ENCODE measurements at regions not wholly inside any gene's neighbourhood (a gene's known extent, or its start where the extent isn't known, plus 50 kb on each side); places are given as distances from the start of the nearest gene placed in this dataset.
A peak's percentile ranks its signal among the peaks of the same experiment; 100 is the strongest.

GRCh38 chr1:48073798-48074530 lies 76.8 kb upstream of the TRABD2B start:
- Histone ChIP-seq H3K36me3 (ENCODE audit: control insufficient read depth in 2 of 2, insufficient read depth in 1 of 2, low read length in 2 of 2) (no peaks in the 10 kb centered on the region), H3K9me3 (ENCODE audit: control insufficient read depth, insufficient read depth, low read depth, low read length) (no peaks in the 10 kb centered on the region), H3K27ac (ENCODE audit: extremely low read depth, low read depth, low read length) (no peak overlapping the region), H3K4me3 (ENCODE audit: low read depth, low read length) (no peak overlapping the region), H3K4me1 (ENCODE audit: control insufficient read depth, insufficient read depth, low read length) (peaks cover 16% of the 10 kb centered on the region)
- ChIA-PET CTCF (interaction anchor here (0.7 to 3.8 kb wide), 3 partner anchors 13 to 347 kb away, joined by 3 to 24 read pairs (median 4); no protein-coding TSS in a partner anchor), POLR2A (no interaction called here)
- TF ChIP-seq ZNF114 (tag by site-specific recombination; IDR thresholded peaks at IDR 0.05), result no peak
- no peak for TF ChIP-seq ZNF140 (tag by site-specific recombination; IDR thresholded peaks at IDR 0.05)
- no peak for TF ChIP-seq GLIS1 (tag by site-specific recombination; IDR thresholded peaks at IDR 0.05)
- TF ChIP-seq WT1 (tag by site-specific recombination; IDR thresholded peaks at IDR 0.05), result no peak
- no peak for TF ChIP-seq SP7 (tag by site-specific recombination; IDR thresholded peaks at IDR 0.05)
- TF ChIP-seq BCL11A (tag by site-specific recombination; IDR thresholded peaks at IDR 0.05; ENCODE audit: low read depth), result no peak
- TF ChIP-seq KLF16 (tag by site-specific recombination; IDR thresholded peaks at IDR 0.05), result no peak
- no peak for TF ChIP-seq ZNF555 (tag by site-specific recombination; conservative IDR thresholded peaks at IDR 0.05)
- TF ChIP-seq ZBTB26 (tag by site-specific recombination; optimal IDR thresholded peaks at IDR 0.05), result no peak
- TF ChIP-seq ZNF423 (tag by site-specific recombination; IDR thresholded peaks at IDR 0.05), result no peak
- no peak for TF ChIP-seq ZEB2 (tag by site-specific recombination; IDR thresholded peaks at IDR 0.05)
- no peak for TF ChIP-seq EGR2 (tag by site-specific recombination; IDR thresholded peaks at IDR 0.05; ENCODE audit: low read depth)
- TF ChIP-seq ZBTB10 (tag by site-specific recombination; IDR thresholded peaks at IDR 0.05), result no peak

GRCh38 chr1:48071513-48071912 lies 74.3 kb upstream of the TRABD2B start:
- CTCF ChIA-PET, result interaction anchor here (1.2 to 3.8 kb wide), 2 partner anchors 10 to 12 kb away, joined by 3 to 24 read pairs; no protein-coding TSS in a partner anchor
- peaks cover 3% of the 10 kb centered on the region; the same call in 1 of the 2 replicates for H3K4me1 ChIP-seq (ENCODE audit: control insufficient read depth, insufficient read depth, low read length)
- no peaks in the 10 kb centered on the region for H3K9me3 ChIP-seq (ENCODE audit: control insufficient read depth, insufficient read depth, low read depth, low read length)
- no peaks in the 10 kb centered on the region for H3K36me3 ChIP-seq (ENCODE audit: control insufficient read depth in 2 of 2, insufficient read depth in 1 of 2, low read length in 2 of 2)
- peak; percentile 85 for TF ChIP-seq ZNF664 (tag by site-specific recombination; IDR thresholded peaks at IDR 0.05)
- no peak for TF ChIP-seq ZFHX2 (tag by site-specific recombination; conservative IDR thresholded peaks at IDR 0.05)
- TF ChIP-seq ZNF677 (tag by site-specific recombination; IDR thresholded peaks at IDR 0.05), result no peak
- TF ChIP-seq ZNF529 (tag by site-specific recombination; IDR thresholded peaks at IDR 0.05; ENCODE audit: insufficient replicate concordance), result no peak
- H3K4me3 ChIP-seq (ENCODE audit: low read depth, low read length), result no peak overlapping the region
- POLR2A ChIA-PET, result no interaction called here
- no peak overlapping the region for H3K27ac ChIP-seq (ENCODE audit: extremely low read depth, low read depth, low read length)

- ChIA-PET POLR2A (no interaction called here), CTCF (interaction anchor here (0.5 kb wide), 2 partner anchors 33 to 1072 kb away, joined by 3 read pairs; no protein-coding TSS in a partner anchor)
- no peak overlapping the region for H3K4me3 ChIP-seq (ENCODE audit: low read depth, low read length)
- H3K4me1 ChIP-seq (ENCODE audit: control insufficient read depth, insufficient read depth, low read length), result peaks cover 3% of the 10 kb centered on the region; the same call in 1 of the 2 replicates
- H3K27ac ChIP-seq (ENCODE audit: extremely low read depth, low read depth, low read length), result no peak overlapping the region
- H3K9me3 ChIP-seq (ENCODE audit: control insufficient read depth, insufficient read depth, low read depth, low read length), result no peaks in the 10 kb centered on the region
- H3K36me3 ChIP-seq (ENCODE audit: control insufficient read depth in 2 of 2, insufficient read depth in 1 of 2, low read length in 2 of 2), result no peaks in the 10 kb centered on the region
- TF ChIP-seq PRDM2 (tag by site-specific recombination; IDR thresholded peaks at IDR 0.05; ENCODE audit: borderline replicate concordance) (no peak), MEIS1 (CRISPR knock-in tag; IDR thresholded peaks at IDR 0.05; ENCODE audit: borderline replicate concordance) (no peak), ZNF391 (tag by site-specific recombination; IDR thresholded peaks at IDR 0.05; ENCODE audit: borderline replicate concordance, low read depth) (no peak)
Observed at GRCh38 chr1:48070396-48070750, 73.2 kb upstream of the TRABD2B start.

All from HEK293 (cell line).